ENCODE measurements at regions not wholly inside any gene's neighbourhood (a gene's known extent, or its start where the extent isn't known, plus 50 kb on each side); places are given as distances from the start of the nearest gene placed in this dataset.

GRCh38 chr10:111458256-111458655 lies 381.4 kb downstream of the ADRA2A start:
- no peak overlapping the region for H3K4me3 ChIP-seq (ENCODE audit: low read depth, low read length)
- no peak for DNase-seq (ENCODE audit: low read depth)
- no peak for TF ChIP-seq CTCF (IDR thresholded peaks at IDR 0.05; ENCODE audit: control insufficient read depth, extremely low read depth, insufficient read depth)

- no peak for DNase-seq (ENCODE audit: low read depth)
- no peak overlapping the region for H3K4me3 ChIP-seq (ENCODE audit: low read depth, low read length)
- TF ChIP-seq CTCF (IDR thresholded peaks at IDR 0.05; ENCODE audit: control insufficient read depth, extremely low read depth, insufficient read depth), result no peak
These were observed 383.1 kb downstream of the ADRA2A start for GRCh38 chr10:111459967-111460366.

DNA sequence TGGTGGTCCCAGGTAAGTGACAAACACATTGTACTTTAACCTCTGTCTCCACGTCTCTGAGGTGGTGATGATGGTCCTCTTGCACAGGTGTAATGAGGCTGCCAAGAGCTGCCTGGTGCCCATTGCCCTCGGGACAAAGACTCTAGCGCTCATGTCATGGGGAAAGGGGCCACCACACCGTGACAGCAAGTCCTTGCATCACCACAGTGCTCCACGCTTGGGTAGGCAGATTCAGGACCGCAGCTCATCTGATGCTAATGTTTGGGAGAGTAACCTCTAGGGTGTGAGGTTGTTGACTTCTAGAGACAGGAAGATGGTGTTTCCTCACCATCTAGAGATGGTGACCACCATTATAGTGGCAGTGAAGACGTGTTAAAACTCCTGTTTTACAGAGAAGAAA lies 395.6 kb downstream of the ADRA2A start:
- no peak overlapping the region for H3K4me3 ChIP-seq (ENCODE audit: low read depth, low read length)
- DNase-seq (ENCODE audit: low read depth), result no peak
- no peak for TF ChIP-seq CTCF (IDR thresholded peaks at IDR 0.05; ENCODE audit: control insufficient read depth, extremely low read depth, insufficient read depth)

- no peak for DNase-seq (ENCODE audit: low read depth)
- no peak for TF ChIP-seq CTCF (IDR thresholded peaks at IDR 0.05; ENCODE audit: control insufficient read depth, extremely low read depth, insufficient read depth)
- no peak overlapping the region for H3K4me3 ChIP-seq (ENCODE audit: low read depth, low read length)
These were observed 396.5 kb downstream of the ADRA2A start for GRCh38 chr10:111473361-111473760.

GRCh38 chr10:111474786-111475185 lies 398.0 kb downstream of the ADRA2A start:
- no peak for DNase-seq (ENCODE audit: low read depth)
- no peak for TF ChIP-seq CTCF (IDR thresholded peaks at IDR 0.05; ENCODE audit: control insufficient read depth, extremely low read depth, insufficient read depth)
- H3K4me3 ChIP-seq (ENCODE audit: low read depth, low read length), result no peak overlapping the region

GRCh38 chr10:111475720-111476119 lies 398.9 kb downstream of the ADRA2A start:
- TF ChIP-seq CTCF (IDR thresholded peaks at IDR 0.05; ENCODE audit: control insufficient read depth, extremely low read depth, insufficient read depth), result no peak
- no peak overlapping the region for H3K4me3 ChIP-seq (ENCODE audit: low read depth, low read length)
- DNase-seq (ENCODE audit: low read depth), result no peak

- H3K4me3 ChIP-seq (ENCODE audit: low read depth, low read length), result no peak overlapping the region
- no peak for TF ChIP-seq CTCF (IDR thresholded peaks at IDR 0.05; ENCODE audit: control insufficient read depth, extremely low read depth, insufficient read depth)
- no peak for DNase-seq (ENCODE audit: low read depth)
These were observed 401.8 kb downstream of the ADRA2A start for GRCh38 chr10:111478651-111479050.

All from LNCaP clone FGC (cell line).